A673 (cell line): ENCODE measurements at regions not wholly inside any gene's neighbourhood (a gene's known extent, or its start where the extent isn't known, plus 50 kb on each side); places are given as distances from the start of the nearest gene placed in this dataset.

Source experiments
- CTCF ChIP-seq: fragments of 300-800, 200-600 bp; sonication (generic); conservative IDR thresholded peaks from 2 replicates; pipeline ENCODE4 v1.5.1; 2017; ENCODE audit warnings: low read depth, mild to moderate bottlenecking, antibody characterized with exemption, low read length, moderate library complexity, mixed read lengths
- EZH2 ChIP-seq: fragments of 200-600 bp; sonication (generic); IDR thresholded peaks from 2 replicates; pipeline ENCODE4 v1.6.1; 2017; ENCODE audit warnings: borderline replicate concordance, low read depth, mild to moderate bottlenecking, mixed read lengths, antibody characterized with exemption, low read length; ENCODE audit not compliant: poor library complexity, severe bottlenecking

GRCh38 chr3:23711916-23712494 is 93.8 kb upstream of the UBE2E1 start:
- TF ChIP-seq CTCF (no peak), EZH2 (no peak)
